Sigmoid colon (tissue), 6 donors: ENCODE measurements at regions not wholly inside any gene's neighbourhood (a gene's known extent, or its start where the extent isn't known, plus 50 kb on each side); places are given as distances from the start of the nearest gene placed in this dataset.

Source experiments
- DNase-seq: peaks from one replicate; pipeline ENCODE4 v3.0.0-alpha.2; 2019
- H3K27ac ChIP-seq, 4 donors: fragments of 200-600 bp; sonication (generic); one replicate each; pipeline ENCODE4 v1.5.1; 2016 to 2019; ENCODE audit warnings: mild to moderate bottlenecking in 1 of 4
- H3K27me3 ChIP-seq, 3 donors: fragments of 200-600 bp; sonication (generic); one replicate each; pipeline ENCODE4 v1.5.1; 2019; ENCODE audit warnings: mild to moderate bottlenecking in 1 of 3
- H3K36me3 ChIP-seq, 4 donors: fragments of 200-600 bp; sonication (generic); one replicate each; pipeline ENCODE4 v1.5.1; 2016 to 2019
- H3K4me1 ChIP-seq, 4 donors: fragments of 200-600 bp; sonication (generic); one replicate each; pipeline ENCODE4 v1.5.1; 2017 to 2019
- H3K4me3 ChIP-seq, 4 donors: fragments of 200-600 bp; sonication (generic); one replicate each; pipeline ENCODE4 v1.5.1; 2017 to 2019; ENCODE audit warnings: mild to moderate bottlenecking in 2 of 4, moderate library complexity in 1 of 4
- H3K9me3 ChIP-seq, 4 donors: fragments of 200-600 bp in 3 of 4; sonication (generic) in 3 of 4; one replicate each; pipeline versions ENCODE4 v1.5.1 to v1.6.1; 2013 to 2019
- CTCF ChIP-seq, 4 experiments: fragments of 450-650 bp in 3 of 4; fragments of 200-600 bp in 1 of 4; IDR thresholded peaks; one replicate each; pipeline ENCODE4 v1.5.1; 2016 to 2019; ENCODE audit warnings: antibody characterized with exemption in 4 of 4, mild to moderate bottlenecking in 3 of 4, moderate library complexity in 2 of 4
- EP300 ChIP-seq, 4 donors: sonication (generic); formaldehyde crosslinking; IDR thresholded peaks; one replicate each; pipeline ENCODE4 v1.6.1; 2017; ENCODE audit warnings: antibody characterized with exemption in 4 of 4
- POLR2A ChIP-seq, 2 donors: fragments of 450-650 bp; IDR thresholded peaks; one replicate each; pipeline ENCODE4 v1.6.1; 2016; ENCODE audit warnings: antibody characterized with exemption in 2 of 2, mild to moderate bottlenecking in 2 of 2, moderate library complexity in 2 of 2
- POLR2AphosphoS5 ChIP-seq, 4 donors: sonication (generic); formaldehyde crosslinking; IDR thresholded peaks; one replicate each; pipeline ENCODE4 v1.6.1; 2017; ENCODE audit warnings: antibody characterized with exemption in 4 of 4
- WGBS, 2 donors: extraction: QIAGEN DNeasy Blood & Tissue Kit; methylation state at CpG; one replicate each; pipeline ENCODE4 v1.1.7; 2013; 5-methylcytosine and 5-hydroxymethylcytosine counted together
- intact Hi-C: fragments of 100-400 bp; cut with DNase I; formaldehyde crosslinking; loops from one replicate; pipeline ENCODE4 v1.15.1; 2023
- donor health status: healthy with polysubstance abuse.
- donor health status: healthy.

GRCh38 chr10:105650306-105650705, 1009.2 kb downstream of the SORCS3 start:
- intact Hi-C loops, result no loop called here

DNA sequence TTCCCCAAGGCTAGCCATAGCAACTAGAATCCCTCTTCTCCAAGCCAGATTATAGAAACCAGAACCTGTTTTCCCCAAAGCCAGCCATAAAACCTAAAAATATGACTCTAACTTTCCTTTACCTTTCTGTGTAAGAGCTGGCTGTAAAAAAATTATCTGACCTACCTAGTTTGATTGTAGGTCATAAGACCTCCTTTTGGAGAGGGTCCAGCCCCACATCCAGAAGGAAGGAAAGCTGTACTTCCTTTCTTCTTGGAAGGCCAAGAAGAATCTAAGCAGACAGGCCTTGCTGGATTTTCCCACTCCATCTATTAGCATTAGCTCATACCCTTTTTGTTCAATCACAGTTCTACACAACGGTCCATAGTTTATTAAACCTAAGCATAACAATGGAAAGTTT, 1006.3 kb downstream of the SORCS3 start:
- H3K27ac ChIP-seq, result no peak overlapping the region
- no peaks in the 10 kb centered on the region for H3K4me1 ChIP-seq
- no peak for TF ChIP-seq EP300 (IDR thresholded peaks at IDR 0.05)
- no peak for TF ChIP-seq POLR2AphosphoS5 (IDR thresholded peaks at IDR 0.05)
- no peak for TF ChIP-seq POLR2A (IDR thresholded peaks at IDR 0.05)
- no peak for TF ChIP-seq CTCF (IDR thresholded peaks at IDR 0.05)
- H3K4me3 ChIP-seq, result no peak overlapping the region
- no peaks in the 10 kb centered on the region for H3K36me3 ChIP-seq
- WGBS, 2 donors, result 13 to 43% methylated on average over 1 of the region's 1 CpG
- no peaks in the 10 kb centered on the region for H3K9me3 ChIP-seq
- DNase-seq, result no peak
- H3K27me3 ChIP-seq, result no peaks in the 10 kb centered on the region
- intact Hi-C loops, result no loop called here

More at GRCh38 chr10:105650306-105650705, 1009.2 kb downstream of the SORCS3 start:
- DNase-seq, result no peak
- Histone ChIP-seq H3K27ac (no peak overlapping the region), H3K4me1 (no peaks in the 10 kb centered on the region), H3K27me3 (no peaks in the 10 kb centered on the region), H3K4me3 (no peak overlapping the region), H3K9me3 (no peaks in the 10 kb centered on the region), H3K36me3 (no peaks in the 10 kb centered on the region)
- WGBS, 2 donors, result 74 to 83% methylated on average over 3 of the region's 3 CpGs
- TF ChIP-seq POLR2AphosphoS5 (IDR thresholded peaks at IDR 0.05) (no peak), CTCF (IDR thresholded peaks at IDR 0.05) (no peak), POLR2A (IDR thresholded peaks at IDR 0.05) (no peak), EP300 (IDR thresholded peaks at IDR 0.05) (no peak)

DNA sequence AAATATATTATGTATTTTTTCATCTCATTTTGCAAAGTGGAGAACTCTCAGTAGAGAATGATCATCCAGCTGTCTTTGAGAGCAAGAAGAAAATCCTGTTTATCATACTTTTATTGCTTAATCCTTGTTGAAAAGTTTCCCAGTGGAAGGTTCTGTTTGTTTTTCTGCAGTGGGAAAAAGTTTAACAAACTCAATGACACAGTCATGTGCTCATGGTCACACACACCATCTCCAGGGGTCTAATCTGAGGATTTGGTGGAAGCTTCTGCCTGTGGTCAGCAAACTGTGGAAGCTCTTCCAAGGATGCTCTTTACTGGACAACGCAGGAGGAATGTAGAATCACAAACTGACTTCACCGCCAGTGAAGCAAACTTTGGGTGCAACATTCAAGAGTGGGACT, 1003.9 kb downstream of the SORCS3 start:
- Histone ChIP-seq H3K9me3 (no peaks in the 10 kb centered on the region), H3K27me3 (no peaks in the 10 kb centered on the region), H3K36me3 (no peaks in the 10 kb centered on the region), H3K4me1 (no peaks in the 10 kb centered on the region), H3K4me3 (no peak overlapping the region), H3K27ac (no peak overlapping the region)
- no peak for TF ChIP-seq POLR2AphosphoS5 (IDR thresholded peaks at IDR 0.05)
- no peak for TF ChIP-seq CTCF (IDR thresholded peaks at IDR 0.05)
- no peak for TF ChIP-seq POLR2A (IDR thresholded peaks at IDR 0.05)
- TF ChIP-seq EP300 (IDR thresholded peaks at IDR 0.05), result no peak
- WGBS, 2 donors, result 72 to 73% methylated on average over 2 of the region's 2 CpGs
- intact Hi-C loops, result no loop called here
- DNase-seq, result no peak

DNA sequence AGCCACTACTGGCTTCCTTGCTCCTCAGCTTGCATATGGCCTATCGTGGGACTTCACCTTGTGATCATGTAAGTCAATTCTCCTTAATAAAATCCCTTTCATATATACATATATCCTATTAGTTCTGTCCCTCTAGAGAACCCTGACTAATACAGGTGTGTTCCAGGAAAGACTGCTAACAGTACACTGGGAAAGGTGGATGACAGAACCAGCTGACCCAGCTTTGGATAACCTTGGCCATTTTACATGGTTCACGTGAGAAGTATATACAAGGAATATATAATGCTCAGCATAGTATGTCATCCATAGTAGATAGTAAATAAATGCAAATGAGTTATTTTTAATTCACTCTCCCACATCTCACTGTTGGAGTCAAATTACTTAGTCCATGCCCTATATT, 1003.5 kb downstream of the SORCS3 start:
- WGBS, 2 donors, result 34 to 72% methylated on average over 2 of the region's 2 CpGs
- Histone ChIP-seq H3K36me3 (no peaks in the 10 kb centered on the region), H3K9me3 (no peaks in the 10 kb centered on the region), H3K27ac (no peak overlapping the region), H3K4me1 (no peaks in the 10 kb centered on the region), H3K4me3 (no peak overlapping the region), H3K27me3 (no peaks in the 10 kb centered on the region)
- DNase-seq, result no peak
- intact Hi-C loops, result no loop called here
- TF ChIP-seq EP300 (IDR thresholded peaks at IDR 0.05), result no peak
- no peak for TF ChIP-seq POLR2AphosphoS5 (IDR thresholded peaks at IDR 0.05)
- no peak for TF ChIP-seq CTCF (IDR thresholded peaks at IDR 0.05)
- no peak for TF ChIP-seq POLR2A (IDR thresholded peaks at IDR 0.05)

GRCh38 chr10:105644091-105644490, 1003.0 kb downstream of the SORCS3 start:
- Histone ChIP-seq H3K36me3 (no peaks in the 10 kb centered on the region), H3K27me3 (no peaks in the 10 kb centered on the region), H3K4me3 (no peak overlapping the region), H3K4me1 (no peaks in the 10 kb centered on the region), H3K27ac (no peak overlapping the region), H3K9me3 (no peaks in the 10 kb centered on the region)
- 3 to 38% methylated on average over 4 of the region's 4 CpGs for WGBS, 2 donors
- no peak for TF ChIP-seq POLR2A (IDR thresholded peaks at IDR 0.05)
- no peak for TF ChIP-seq EP300 (IDR thresholded peaks at IDR 0.05)
- no peak for TF ChIP-seq CTCF (IDR thresholded peaks at IDR 0.05)
- no peak for TF ChIP-seq POLR2AphosphoS5 (IDR thresholded peaks at IDR 0.05)
- intact Hi-C loops, result no loop called here
- DNase-seq, result no peak
